Right renal pelvis (tissue), 4 donors: ENCODE measurements at regions not wholly inside any gene's neighbourhood (a gene's known extent, or its start where the extent isn't known, plus 50 kb on each side); places are given as distances from the start of the nearest gene placed in this dataset.
"Not testable (repeated sequence)": the region's sequence is repeated elsewhere in the genome, so short reads cannot be mapped to it uniquely, and the experiment has no call there.

Experiments
- DNase-seq, 4 donors: peaks; one replicate each; pipeline ENCODE4 v3.0.0-alpha.2; 2013; ENCODE audit warnings: low read depth in 4 of 4, low spot score in 3 of 4, missing footprints in 1 of 4

- no peak for DNase-seq
These were observed 248.3 kb downstream of the PHF14 start for GRCh38 chr7:11221984-11222383.

GRCh38 chr7:11224535-11224934, 250.9 kb downstream of the PHF14 start:
- no peak for DNase-seq

GRCh38 chr7:11228515-11228914, 254.8 kb downstream of the PHF14 start:
- no peak for DNase-seq

GRCh38 chr7:11231190-11231589, 257.5 kb downstream of the PHF14 start:
- no peak for DNase-seq

GRCh38 chr7:11232462-11232861, 258.8 kb downstream of the PHF14 start:
- no peak for DNase-seq

- DNase-seq: no peak
These were observed 260.2 kb downstream of the PHF14 start for GRCh38 chr7:11233871-11234270.

- no peak for DNase-seq
These were observed 261.8 kb downstream of the PHF14 start for GRCh38 chr7:11235491-11235890.

- no peak for DNase-seq
These were observed 263.0 kb downstream of the PHF14 start for GRCh38 chr7:11236680-11237079.

GRCh38 chr7:11237742-11238141, 264.1 kb downstream of the PHF14 start:
- DNase-seq: no peak

- no peak for DNase-seq
These were observed 265.6 kb downstream of the PHF14 start for GRCh38 chr7:11239316-11239715.

GRCh38 chr7:11243739-11244138, 270.1 kb downstream of the PHF14 start:
- no peak for DNase-seq

- no peak for DNase-seq
These were observed 270.5 kb downstream of the PHF14 start for GRCh38 chr7:11244149-11244548.

GRCh38 chr7:11247545-11247944, 273.9 kb downstream of the PHF14 start:
- no peak for DNase-seq

- no peak for DNase-seq
These were observed 277.8 kb downstream of the PHF14 start for GRCh38 chr7:11251436-11251835.

GRCh38 chr7:11252011-11252607, 278.4 kb downstream of the PHF14 start:
- DNase-seq: no peak

GRCh38 chr7:11252705-11253272, 279.1 kb downstream of the PHF14 start:
- no peak for DNase-seq

GRCh38 chr7:11256501-11256900, 282.8 kb downstream of the PHF14 start:
- DNase-seq: no peak

GRCh38 chr7:11261470-11261869, 287.8 kb downstream of the PHF14 start:
- peak in 1 of 4 donors; percentile 2 for DNase-seq

- no peak for DNase-seq
These were observed 292.4 kb downstream of the PHF14 start for GRCh38 chr7:11266101-11266500.

GRCh38 chr7:11272352-11272751, 298.7 kb downstream of the PHF14 start:
- no peak for DNase-seq

- no peak for DNase-seq
These were observed 300.4 kb downstream of the PHF14 start for GRCh38 chr7:11274074-11274473.

- no peak for DNase-seq
These were observed 308.3 kb downstream of the PHF14 start for GRCh38 chr7:11281953-11282352.

- DNase-seq: not testable (repeated sequence)
These were observed 309.9 kb downstream of the PHF14 start for GRCh38 chr7:11283584-11283983.
